ENCODE measurements at regions not wholly inside any gene's neighbourhood (a gene's known extent, or its start where the extent isn't known, plus 50 kb on each side); places are given as distances from the start of the nearest gene placed in this dataset.
A peak's percentile ranks its signal among the peaks of the same experiment; 100 is the strongest.

- no peak for FAIRE-seq
- no peak for DNase-seq (ENCODE audit: low spot score)
These were observed 371.6 kb downstream of the RPRM start for GRCh38 chr2:153106802-153107477.

- no peak for FAIRE-seq
These were observed 372.6 kb downstream of the RPRM start for GRCh38 chr2:153105829-153106578.

GRCh38 chr2:153101187-153101586, 377.4 kb downstream of the RPRM start:
- FAIRE-seq (no peak), DNase-seq (ENCODE audit: low spot score) (no peak)

More at GRCh38 chr2:153105829-153106578, 372.6 kb downstream of the RPRM start:
- peak; percentile 4 for DNase-seq (ENCODE audit: low spot score)

DNA sequence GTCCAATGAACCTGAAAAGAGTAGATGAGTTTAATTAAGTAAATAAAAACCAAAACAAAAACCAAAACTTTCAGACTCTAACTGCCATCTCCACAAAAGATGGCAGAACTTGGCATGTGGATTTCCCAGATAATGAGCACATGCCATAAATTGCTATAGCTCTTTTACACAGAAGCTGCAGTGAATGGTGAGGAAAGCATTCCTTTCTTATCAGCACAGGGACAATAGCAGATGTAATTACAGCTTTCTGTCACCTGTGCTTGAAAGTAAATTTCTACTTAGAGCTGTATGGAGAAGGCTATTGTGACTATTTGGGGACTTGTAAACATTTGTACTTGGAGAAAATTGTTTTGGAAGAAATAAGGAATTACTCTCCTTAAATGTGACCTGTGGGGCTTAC, 378.4 kb downstream of the RPRM start:
- FAIRE-seq (no peak), DNase-seq (ENCODE audit: low spot score) (no peak)

DNA sequence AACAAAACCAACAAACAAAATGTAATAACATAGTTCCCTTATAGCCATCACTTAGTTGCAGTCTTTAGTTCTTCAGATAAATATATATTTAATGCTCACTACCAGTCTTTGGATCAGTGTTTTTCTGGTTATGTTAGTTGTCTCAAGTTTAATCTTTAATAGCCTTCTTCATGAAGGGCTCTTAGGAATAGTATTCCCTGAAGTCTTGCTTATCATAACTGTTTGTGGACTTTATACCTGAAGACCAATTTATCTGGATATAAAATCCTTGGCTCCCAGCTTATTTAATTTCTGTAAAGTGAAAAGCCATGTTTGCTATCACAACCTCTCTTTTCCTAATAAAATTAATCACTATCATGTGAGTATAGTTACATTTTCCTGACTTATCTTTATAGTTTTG, 379.7 kb downstream of the ARL6IP6 start:
- FAIRE-seq (no peak), DNase-seq (ENCODE audit: low spot score) (no peak)

GRCh38 chr2:153096272-153096671, 377.9 kb downstream of the ARL6IP6 start:
- FAIRE-seq (no peak), DNase-seq (ENCODE audit: low spot score) (no peak)

DNA sequence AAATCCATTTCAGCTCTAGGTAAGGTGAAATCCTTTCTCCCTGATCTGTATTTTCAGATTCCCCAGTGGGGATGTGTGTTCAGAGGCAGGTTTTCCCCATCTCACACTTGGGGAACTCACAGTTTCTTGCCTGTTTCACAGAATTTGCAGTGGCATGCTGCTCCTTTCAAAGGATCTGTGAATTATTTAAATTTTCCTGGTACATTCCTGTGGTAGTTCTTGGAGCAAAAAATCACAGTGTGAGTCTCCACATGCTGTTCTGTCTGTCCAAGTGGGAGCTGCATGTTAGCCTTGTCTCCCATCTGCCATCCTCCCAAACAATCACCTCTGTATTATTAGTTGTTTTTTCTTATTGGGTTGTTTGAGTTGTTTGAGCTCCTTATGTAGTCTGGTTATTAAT, 372.9 kb downstream of the ARL6IP6 start:
- no peak for FAIRE-seq
- no peak for DNase-seq (ENCODE audit: low spot score)

GRCh38 chr2:153079315-153079714, 360.9 kb downstream of the ARL6IP6 start:
- FAIRE-seq = no peak

GRCh38 chr2:153077311-153077710, 358.9 kb downstream of the ARL6IP6 start:
- FAIRE-seq (no peak), DNase-seq (ENCODE audit: low spot score) (no peak)

More at GRCh38 chr2:153079315-153079714, 360.9 kb downstream of the ARL6IP6 start:
- DNase-seq (ENCODE audit: low spot score) = no peak

DNA sequence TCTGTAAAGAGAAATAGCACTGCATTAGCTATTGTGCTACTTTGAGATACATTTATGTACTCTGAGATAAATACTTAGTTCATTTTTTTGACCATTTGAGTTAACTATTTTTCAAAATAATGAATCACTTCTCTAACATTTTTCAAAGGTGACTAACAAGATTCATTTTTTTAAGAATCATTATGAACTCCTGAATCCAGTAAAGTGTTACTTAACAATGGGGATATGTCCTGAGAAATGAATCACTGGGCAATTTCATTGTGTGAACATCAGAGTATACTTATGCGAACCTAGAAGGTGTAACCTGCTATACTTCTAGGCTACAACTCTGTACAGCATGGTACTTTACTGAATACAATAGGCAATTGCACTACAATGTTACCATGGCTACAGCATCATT, 355.8 kb downstream of the ARL6IP6 start:
- FAIRE-seq (no peak), DNase-seq (ENCODE audit: low spot score) (no peak)

DNA sequence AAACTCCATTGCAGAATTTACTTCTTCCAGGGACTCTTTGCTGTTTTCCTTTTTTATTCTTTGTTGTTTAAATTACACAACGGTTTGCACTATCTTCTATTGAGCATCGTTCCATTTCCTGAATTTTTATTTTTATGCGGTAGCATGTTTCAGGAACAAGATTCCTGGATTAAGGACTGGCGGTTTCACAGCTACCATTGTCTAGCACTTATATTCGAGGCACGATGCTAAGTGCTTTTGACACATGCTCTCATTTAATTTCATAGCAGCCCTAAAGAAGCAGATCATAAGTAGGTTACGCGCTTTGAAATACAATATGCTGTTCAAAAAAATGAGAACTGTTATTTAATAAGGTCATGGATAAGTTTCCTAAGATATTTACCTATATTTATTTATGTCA, 354.4 kb downstream of the ARL6IP6 start:
- DNase-seq (ENCODE audit: low spot score) (no peak), FAIRE-seq (no peak)

- no peak for DNase-seq (ENCODE audit: low spot score)
- FAIRE-seq = no peak
These were observed 353.7 kb downstream of the ARL6IP6 start for GRCh38 chr2:153072077-153072476.

DNA sequence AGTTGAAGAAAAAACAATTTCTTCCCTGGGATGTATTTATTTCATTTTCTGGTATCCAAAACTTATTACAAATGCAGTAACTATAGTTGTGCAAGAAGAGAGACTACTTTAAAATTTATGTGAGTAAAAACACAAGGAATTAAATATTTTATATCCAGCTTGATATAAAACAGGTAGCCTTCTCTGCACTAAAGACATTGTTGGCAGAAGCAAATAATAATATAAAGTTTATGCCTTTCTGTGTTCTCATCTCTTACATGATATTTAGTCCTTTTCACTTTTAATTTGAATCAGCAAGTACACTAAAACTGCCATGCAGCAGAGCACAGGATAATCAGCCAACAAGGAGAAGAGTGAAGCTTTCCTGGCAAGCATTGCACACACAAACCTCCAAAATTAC, 352.7 kb downstream of the ARL6IP6 start:
- FAIRE-seq (no peak), DNase-seq (ENCODE audit: low spot score) (no peak)

DNA sequence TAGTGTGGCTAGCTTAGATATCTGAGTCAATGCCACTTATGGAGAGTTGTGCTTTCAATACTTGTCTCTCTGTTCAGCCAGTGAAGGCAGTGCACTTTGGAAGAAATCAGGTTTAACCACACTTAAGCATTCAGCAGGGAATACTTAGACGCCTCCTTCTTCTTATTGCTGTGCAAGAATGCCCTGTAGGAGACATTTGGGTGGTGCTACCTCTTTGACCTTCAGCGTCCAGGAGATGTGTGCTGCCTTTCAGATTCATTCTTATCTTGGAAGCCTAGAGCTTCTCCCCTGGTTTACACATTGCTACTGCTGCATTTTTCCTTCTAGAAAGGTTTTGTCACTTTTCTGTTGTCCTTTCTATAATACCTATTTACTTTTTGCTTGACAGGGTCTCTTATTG, 350.5 kb downstream of the ARL6IP6 start:
- DNase-seq (ENCODE audit: low spot score) = no peak
- FAIRE-seq = no peak

DNA sequence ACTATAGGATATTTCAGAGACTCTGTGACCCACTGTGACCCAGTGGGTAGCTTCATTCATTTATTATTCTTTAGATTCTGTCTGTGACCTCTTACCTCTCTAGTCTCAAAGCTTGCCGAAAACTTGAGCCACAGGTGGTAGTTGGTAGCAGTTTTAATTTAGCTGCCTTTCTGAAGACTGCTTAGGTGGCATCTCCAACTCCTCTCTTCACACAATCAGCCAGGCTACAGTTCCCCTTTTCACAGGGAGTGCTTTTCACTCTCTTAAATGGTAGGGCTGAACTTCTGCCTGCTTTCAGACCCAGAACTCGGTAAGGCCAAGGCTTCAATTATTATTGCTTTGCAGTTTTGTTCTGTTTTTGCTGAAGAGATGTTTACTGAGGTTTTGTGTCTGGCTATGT, 349.6 kb downstream of the ARL6IP6 start:
- FAIRE-seq (no peak), DNase-seq (ENCODE audit: low spot score) (no peak)

DNA sequence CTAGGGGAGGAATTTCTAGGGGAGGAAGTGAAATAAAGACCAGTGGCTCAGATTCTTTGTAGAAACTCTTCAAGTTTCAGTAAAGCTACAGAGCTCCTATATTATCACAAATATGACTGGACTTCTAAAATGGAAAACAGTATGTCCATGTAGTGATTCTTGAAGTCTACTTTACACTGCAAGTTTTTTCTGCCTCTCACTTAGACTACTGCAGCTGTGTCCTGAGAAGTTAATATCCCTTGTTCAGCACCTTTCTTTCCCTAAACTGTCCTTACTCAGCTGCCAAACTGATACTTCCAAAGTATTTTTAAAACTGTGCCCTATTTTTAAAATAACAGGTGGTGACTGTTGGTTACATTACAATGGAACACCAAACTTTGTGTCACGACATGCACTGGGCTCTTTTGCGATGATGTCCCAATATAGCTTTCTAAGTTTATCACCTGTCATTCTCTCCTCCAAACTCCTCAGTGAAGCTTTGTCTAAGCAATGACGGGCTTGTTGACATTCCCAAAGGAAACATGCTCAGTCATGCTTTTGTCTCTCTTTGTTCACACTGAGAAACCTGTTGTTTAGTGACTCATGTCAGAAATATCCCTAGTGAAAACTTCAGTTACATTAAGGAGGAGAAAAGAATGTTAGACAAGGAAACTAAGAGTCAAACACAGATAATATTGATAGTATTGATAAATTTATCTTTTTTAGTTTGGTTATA, 341.1 kb downstream of the ARL6IP6 start:
- peak; percentile 23 for FAIRE-seq
- DNase-seq (ENCODE audit: low spot score) = peak; percentile 66

- DNase-seq (ENCODE audit: low spot score) (no peak), FAIRE-seq (no peak)
These were observed 339.3 kb downstream of the ARL6IP6 start for GRCh38 chr2:153057743-153058142.

GRCh38 chr2:153055182-153055581, 336.8 kb downstream of the ARL6IP6 start:
- no peak for FAIRE-seq
- no peak for DNase-seq (ENCODE audit: low spot score)

DNA sequence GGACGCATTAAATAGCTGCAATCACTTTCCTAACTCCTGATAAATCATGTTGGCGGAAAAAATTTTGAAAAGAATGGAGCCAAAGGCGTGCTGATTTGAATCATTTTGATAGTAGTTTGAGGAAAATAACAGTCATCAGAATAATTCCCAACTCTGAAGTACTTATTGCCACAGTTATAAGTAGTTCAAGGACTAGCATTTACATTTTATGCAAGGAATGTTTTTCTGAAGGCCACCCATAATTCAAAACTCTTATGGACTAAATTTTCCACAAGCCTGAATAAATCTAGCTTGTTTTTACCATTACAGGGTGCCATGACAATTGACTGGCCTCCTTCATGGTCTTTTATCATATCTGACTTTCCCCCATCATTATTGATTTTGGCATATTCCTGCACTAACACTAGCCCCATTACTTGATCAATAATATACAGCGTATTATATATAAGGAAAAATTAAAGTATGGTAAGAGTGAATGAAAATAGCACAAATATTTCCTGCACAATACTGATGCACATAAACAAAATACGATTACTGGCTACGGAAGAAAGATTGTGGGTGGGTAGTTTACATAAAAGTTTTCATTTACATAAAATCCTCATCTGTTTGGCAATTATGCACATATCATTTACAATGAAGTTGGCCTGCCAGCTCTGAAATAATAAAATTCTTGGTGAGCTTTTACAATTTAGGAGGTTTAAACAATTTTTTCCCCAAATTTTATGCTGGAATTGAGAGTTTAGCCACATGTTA, 334.6 kb downstream of the ARL6IP6 start:
- no peak for FAIRE-seq
- DNase-seq (ENCODE audit: low spot score) = no peak

- FAIRE-seq = no peak
- DNase-seq (ENCODE audit: low spot score) = no peak
These were observed 328.8 kb downstream of the ARL6IP6 start for GRCh38 chr2:153047220-153047619.

GRCh38 chr2:153043385-153043784, 325.0 kb downstream of the ARL6IP6 start:
- DNase-seq (ENCODE audit: low spot score) = no peak

DNA sequence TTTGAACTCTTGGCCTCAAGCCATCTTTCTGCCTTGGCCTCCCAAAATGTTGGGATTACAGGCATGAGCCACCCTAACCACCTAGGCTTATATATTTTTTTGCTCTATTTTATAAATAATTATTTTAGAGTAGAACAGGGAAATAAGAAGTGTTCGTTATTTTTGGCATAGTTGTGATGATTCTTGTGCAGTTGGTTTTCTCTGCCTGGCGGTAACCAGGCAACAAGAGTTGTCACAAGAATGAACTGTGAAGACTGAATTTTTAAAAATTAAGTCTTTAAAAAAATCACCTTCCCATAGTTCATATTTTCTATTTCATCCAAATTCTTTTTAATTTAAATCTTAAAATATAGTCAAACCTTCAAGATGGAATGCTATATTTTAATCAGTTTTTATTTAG, 310.2 kb downstream of the ARL6IP6 start:
- no peak for DNase-seq (ENCODE audit: low spot score)
- FAIRE-seq = no peak

More at GRCh38 chr2:153043385-153043784, 325.0 kb downstream of the ARL6IP6 start:
- no peak for FAIRE-seq
